CD4-positive, alpha-beta memory T cell (primary cell): ENCODE measurements at regions not wholly inside any gene's neighbourhood (a gene's known extent, or its start where the extent isn't known, plus 50 kb on each side); places are given as distances from the start of the nearest gene placed in this dataset.
"Not testable (repeated sequence)": the region's sequence is repeated elsewhere in the genome, so short reads cannot be mapped to it uniquely, and the experiment has no call there.

Experiments used
- CTCF ChIA-PET: fragments of 350-600 bp; sonication (Branson Sonifier 250); formaldehyde crosslinking; loops from one replicate; lab custom pipeline; 2021; ENCODE audit warnings: inconsistent platforms; ENCODE audit not compliant: partially characterized antibody; lab: Charles Lee
- POLR2A ChIA-PET: fragments of 350-600 bp; sonication (Branson Sonifier 250); formaldehyde crosslinking; loops from one replicate; lab custom pipeline; 2021; ENCODE audit not compliant: partially characterized antibody; lab: Charles Lee
- DNase-seq, 5 donors: peaks; one replicate each; pipeline versions ENCODE4 v3.0.0 to v3.0.0-alpha.2; 2020 to 2022; ENCODE audit warnings: mixed read lengths in 1 of 5
- H3K27ac ChIP-seq: one replicate; pipeline ENCODE4 v1.7.0; 2013; ENCODE audit warnings: low read depth, low read length
- H3K27me3 ChIP-seq: 2 replicates; pipeline ENCODE4 v1.7.0; 2013; ENCODE audit warnings: mild to moderate bottlenecking, low read length, moderate library complexity; ENCODE audit not compliant: insufficient read depth
- H3K36me3 ChIP-seq: 2 replicates; pipeline ENCODE4 v1.7.0; 2013; ENCODE audit warnings: mild to moderate bottlenecking, low read length, moderate library complexity; ENCODE audit not compliant: insufficient read depth
- H3K4me1 ChIP-seq: 2 replicates; pipeline ENCODE4 v1.7.0; 2013; ENCODE audit warnings: mild to moderate bottlenecking, low read length, moderate library complexity; ENCODE audit not compliant: insufficient read depth
- H3K4me3 ChIP-seq, 2 donors: one replicate each; pipeline ENCODE4 v1.7.0; 2013; ENCODE audit warnings: low read length in 2 of 2, mild to moderate bottlenecking in 1 of 2
- H3K9me3 ChIP-seq, 2 donors: one replicate each; pipeline ENCODE4 v1.7.0; 2013; ENCODE audit warnings: low read length in 2 of 2, control low read depth in 1 of 2; ENCODE audit not compliant: control insufficient read depth in 1 of 2
- H3K27ac Mint-ChIP-seq, 7 donors: one replicate each; pipeline ENCODE4 v1.8.0; 2020 to 2021; ENCODE audit warnings: mixed read lengths in 7 of 7, mild to moderate bottlenecking in 6 of 7, inconsistent platforms in 3 of 7, moderate library complexity in 3 of 7
- H3K27me3 Mint-ChIP-seq, 2 donors: one replicate each; pipeline ENCODE4 v1.8.0; 2020 to 2021; ENCODE audit warnings: mixed read lengths in 2 of 2
- H3K36me3 Mint-ChIP-seq, 2 donors: one replicate each; pipeline ENCODE4 v1.8.0; 2020 to 2021; ENCODE audit warnings: mixed read lengths in 2 of 2, inconsistent platforms in 1 of 2, mild to moderate bottlenecking in 1 of 2
- H3K4me1 Mint-ChIP-seq, 4 donors: one replicate each; pipeline ENCODE4 v1.8.0; 2020 to 2021; ENCODE audit warnings: mixed read lengths in 4 of 4, mild to moderate bottlenecking in 1 of 4
- H3K4me3 Mint-ChIP-seq, 8 donors: one replicate each; pipeline ENCODE4 v1.8.0; 2020 to 2021; ENCODE audit warnings: mixed read lengths in 8 of 8, mild to moderate bottlenecking in 7 of 8, moderate library complexity in 6 of 8, inconsistent platforms in 3 of 8
- H3K9me3 Mint-ChIP-seq, 8 donors: one replicate each; pipeline ENCODE4 v1.8.0; 2020 to 2021; ENCODE audit warnings: mixed read lengths in 8 of 8, mild to moderate bottlenecking in 5 of 8, inconsistent platforms in 3 of 8, moderate library complexity in 1 of 8
- intact Hi-C: fragments of 100-400 bp; cut with micrococcal nuclease; formaldehyde crosslinking; loops from one replicate; pipeline ENCODE4 v1.15.1; 2023

DNA sequence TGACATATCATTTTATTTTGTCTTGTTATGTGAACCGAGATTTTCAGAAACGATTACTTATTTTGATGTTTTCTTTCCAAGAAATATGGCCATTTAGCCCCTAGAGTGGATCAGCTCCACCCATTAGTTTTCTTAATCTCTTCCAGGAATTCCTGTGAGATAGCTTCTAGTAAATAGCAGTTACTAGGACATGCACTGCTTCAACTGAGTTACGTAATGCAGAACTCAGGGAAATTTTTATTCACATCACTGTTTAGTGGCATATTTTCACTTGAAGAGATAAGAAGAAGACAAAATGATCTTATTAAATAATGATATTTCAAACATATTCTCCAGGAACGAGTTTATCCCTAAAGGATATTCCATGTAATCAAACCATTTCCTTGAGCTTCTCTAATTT, 573.5 kb upstream of the CNTNAP5 start:
- H3K9me3 Mint-ChIP-seq: peaks cover 4 to 23% (median 15%) of the 10 kb centered on the region in 8 donors
- H3K4me1 ChIP-seq: no peaks in the 10 kb centered on the region
- no peaks in the 10 kb centered on the region for H3K36me3 ChIP-seq
- no peaks in the 10 kb centered on the region for H3K4me1 Mint-ChIP-seq
- no peaks in the 10 kb centered on the region for H3K27me3 ChIP-seq
- no peak for DNase-seq
- no peaks in the 10 kb centered on the region for H3K36me3 Mint-ChIP-seq
- H3K9me3 ChIP-seq: no peaks in the 10 kb centered on the region
- no peak overlapping the region for H3K27ac Mint-ChIP-seq
- no peak overlapping the region for H3K4me3 Mint-ChIP-seq
- intact Hi-C loops: no loop called here
- H3K27me3 Mint-ChIP-seq: no peaks in the 10 kb centered on the region
- no peak overlapping the region for H3K27ac ChIP-seq
- CTCF ChIA-PET: no interaction called here
- POLR2A ChIA-PET: no interaction called here
- H3K4me3 ChIP-seq: no peak overlapping the region

DNA sequence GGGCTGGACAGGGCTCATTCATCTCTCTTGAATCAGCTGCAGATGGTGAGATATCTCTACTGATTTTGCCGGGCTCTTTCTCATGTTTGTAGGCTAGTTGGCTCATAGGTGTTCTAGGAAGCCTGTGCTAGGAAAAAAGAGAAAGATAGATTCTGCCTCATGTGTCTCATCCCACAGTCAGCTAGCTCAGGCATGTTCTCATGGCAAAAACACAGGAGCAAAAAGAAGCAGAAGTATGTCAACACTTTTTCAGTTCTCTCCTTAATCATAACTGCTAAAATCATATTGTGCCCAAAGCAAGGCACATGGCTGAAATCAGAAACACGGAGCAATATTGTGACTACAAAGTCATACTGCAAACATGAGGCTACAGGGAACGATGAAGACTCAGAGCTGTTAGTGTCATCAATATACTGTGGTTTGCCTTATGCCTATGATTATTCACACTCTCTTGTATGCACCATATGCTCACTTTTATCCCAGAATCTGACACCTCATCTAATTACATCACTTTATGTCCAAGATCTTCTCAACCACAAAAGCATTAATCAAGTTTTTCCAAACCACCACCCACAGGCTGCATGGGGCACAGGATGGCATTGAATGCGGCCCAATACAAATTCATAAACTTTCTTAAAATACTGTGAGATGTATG, 571.9 kb upstream of the CNTNAP5 start:
- Histone ChIP-seq H3K9me3 (no peaks in the 10 kb centered on the region), H3K4me1 (no peaks in the 10 kb centered on the region), H3K4me3 (no peak overlapping the region), H3K27me3 (no peaks in the 10 kb centered on the region), H3K27ac (no peak overlapping the region), H3K36me3 (no peaks in the 10 kb centered on the region)
- no peak for DNase-seq
- Mint-ChIP-seq H3K36me3 (no peaks in the 10 kb centered on the region), H3K27ac (no peak overlapping the region), H3K4me3 (no peak overlapping the region), H3K9me3 (peaks cover 4 to 23% (median 13%) of the 10 kb centered on the region in 8 donors), H3K4me1 (no peaks in the 10 kb centered on the region), H3K27me3 (no peaks in the 10 kb centered on the region)
- intact Hi-C loops: no loop called here
- CTCF ChIA-PET: no interaction called here
- POLR2A ChIA-PET: no interaction called here

DNA sequence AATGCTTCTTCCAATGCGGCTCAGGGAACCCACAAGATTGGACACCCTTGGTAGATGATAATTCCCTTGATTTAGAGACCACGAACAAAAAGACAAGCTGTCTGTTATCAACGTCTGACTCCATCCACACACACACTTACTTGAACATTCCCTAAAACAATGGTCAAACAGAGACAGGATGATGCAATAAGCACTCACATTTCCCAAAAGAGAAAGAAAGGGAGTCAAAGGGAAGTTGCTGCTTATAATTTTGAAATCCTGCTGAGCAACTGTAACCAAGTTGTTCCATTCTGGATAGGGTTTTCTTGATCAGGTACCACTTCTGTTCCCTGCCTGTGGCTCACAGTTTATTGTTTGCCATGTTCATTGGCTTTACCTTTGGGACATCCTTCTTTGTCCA, 571.3 kb upstream of the CNTNAP5 start:
- CTCF ChIA-PET: no interaction called here
- H3K36me3 ChIP-seq: no peaks in the 10 kb centered on the region

DNA sequence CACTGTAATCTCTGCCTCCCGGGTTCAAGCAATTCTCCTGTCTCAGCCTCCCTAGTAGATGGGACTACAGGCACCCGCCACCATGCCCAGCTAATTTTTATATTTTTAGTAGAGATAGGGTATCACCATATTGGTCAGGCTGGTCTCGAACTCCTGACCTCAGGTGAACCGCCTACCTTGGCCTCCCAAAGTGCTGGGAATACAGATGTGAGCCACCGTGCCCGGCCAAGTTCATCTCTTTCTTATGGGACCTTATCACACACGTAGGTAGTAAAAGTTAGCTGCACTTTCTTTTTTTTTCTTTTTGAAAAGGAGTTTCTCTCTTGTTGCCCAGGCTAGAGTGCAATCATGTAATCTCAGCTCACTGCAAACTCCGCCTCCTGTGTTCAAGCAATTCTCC, 569.9 kb upstream of the CNTNAP5 start:
- not testable (repeated sequence) for H3K4me3 Mint-ChIP-seq

More for the DNA sequence above, 571.3 kb upstream of the CNTNAP5 start:
- Histone ChIP-seq H3K27ac (no peak overlapping the region), H3K9me3 (no peaks in the 10 kb centered on the region), H3K27me3 (no peaks in the 10 kb centered on the region), H3K4me3 (no peak overlapping the region), H3K4me1 (no peaks in the 10 kb centered on the region)
- no peak overlapping the region for H3K27ac Mint-ChIP-seq
- no peak for DNase-seq
- POLR2A ChIA-PET: no interaction called here
- H3K4me3 Mint-ChIP-seq: no peak overlapping the region
- H3K36me3 Mint-ChIP-seq: no peaks in the 10 kb centered on the region
- H3K27me3 Mint-ChIP-seq: no peaks in the 10 kb centered on the region
- H3K9me3 Mint-ChIP-seq: peaks cover 4 to 23% (median 12%) of the 10 kb centered on the region in 8 donors
- no peaks in the 10 kb centered on the region for H3K4me1 Mint-ChIP-seq
- intact Hi-C loops: no loop called here

DNA sequence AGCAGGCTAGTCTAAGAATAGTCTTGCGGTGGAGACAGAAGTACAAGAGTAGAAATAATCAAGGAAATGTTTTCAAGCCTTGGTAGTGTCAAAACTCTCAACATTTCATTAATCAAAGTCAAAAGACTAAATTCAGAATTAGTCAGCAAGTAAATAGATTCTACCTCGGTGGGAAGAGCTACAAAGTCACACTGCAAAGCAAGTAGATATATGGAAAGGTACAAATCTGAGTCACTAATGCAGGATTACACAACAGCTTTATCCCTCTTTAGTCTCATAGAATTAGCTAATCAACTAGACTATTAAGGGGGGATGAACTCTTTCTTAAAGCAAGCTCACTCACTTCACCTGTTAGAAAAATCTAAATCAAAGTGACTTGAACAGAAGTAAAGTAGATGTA, 568.7 kb upstream of the CNTNAP5 start:
- H3K36me3 Mint-ChIP-seq: no peaks in the 10 kb centered on the region
- POLR2A ChIA-PET: no interaction called here
- Histone ChIP-seq H3K4me1 (no peaks in the 10 kb centered on the region), H3K36me3 (no peaks in the 10 kb centered on the region), H3K27ac (no peak overlapping the region), H3K9me3 (no peaks in the 10 kb centered on the region), H3K4me3 (no peak overlapping the region), H3K27me3 (no peaks in the 10 kb centered on the region)
- H3K9me3 Mint-ChIP-seq: peaks cover 4 to 25% (median 10%) of the 10 kb centered on the region in 8 donors
- no peak overlapping the region for H3K27ac Mint-ChIP-seq
- no peaks in the 10 kb centered on the region for H3K27me3 Mint-ChIP-seq
- intact Hi-C loops: no loop called here
- H3K4me1 Mint-ChIP-seq: no peaks in the 10 kb centered on the region
- DNase-seq: no peak
- no peak overlapping the region for H3K4me3 Mint-ChIP-seq
- CTCF ChIA-PET: no interaction called here

More for the DNA sequence above, 569.9 kb upstream of the CNTNAP5 start:
- DNase-seq, H3K36me3 ChIP-seq, H3K27me3 ChIP-seq, H3K36me3 Mint-ChIP-seq, intact Hi-C loops, H3K4me1 Mint-ChIP-seq, H3K27me3 Mint-ChIP-seq, H3K27ac ChIP-seq, POLR2A ChIA-PET, CTCF ChIA-PET, H3K9me3 ChIP-seq, H3K4me1 ChIP-seq, H3K27ac Mint-ChIP-seq, H3K4me3 ChIP-seq: not testable (repeated sequence)
- H3K9me3 Mint-ChIP-seq: peaks cover 4 to 25% (median 12%) of the 10 kb centered on the region in 8 donors

DNA sequence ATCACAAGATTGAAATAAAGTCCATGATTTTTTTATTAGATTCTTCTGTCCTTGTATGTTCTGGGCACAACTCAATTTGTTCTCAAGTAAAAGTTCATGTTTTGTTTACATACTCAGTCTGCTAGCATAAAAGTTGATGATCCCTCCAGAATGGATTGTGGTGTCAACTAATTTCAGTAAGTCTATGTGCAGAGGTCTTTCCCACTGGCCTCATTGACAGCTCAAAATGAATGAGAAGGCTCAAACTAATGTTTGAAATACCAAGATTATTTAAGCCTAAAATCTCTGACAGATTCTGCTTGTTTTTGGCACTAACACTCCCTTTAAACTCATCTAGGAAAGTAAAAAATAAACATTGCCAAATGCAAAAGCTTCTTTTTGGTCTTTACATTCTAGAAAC, 561.2 kb upstream of the CNTNAP5 start:
- Histone ChIP-seq H3K9me3 (no peaks in the 10 kb centered on the region), H3K4me1 (no peaks in the 10 kb centered on the region), H3K4me3 (no peak overlapping the region), H3K36me3 (no peaks in the 10 kb centered on the region), H3K27ac (no peak overlapping the region), H3K27me3 (no peaks in the 10 kb centered on the region)
- ChIA-PET POLR2A (interaction anchor here (0.7 kb wide), 1 partner anchor 16 kb away, joined by 4 read pairs; no protein-coding TSS in a partner anchor), CTCF (no interaction called here)
- intact Hi-C loops: no loop called here
- H3K9me3 Mint-ChIP-seq: peaks cover 3 to 17% (median 6%) of the 10 kb centered on the region in 8 donors
- no peak overlapping the region for H3K27ac Mint-ChIP-seq
- H3K4me3 Mint-ChIP-seq: no peak overlapping the region
- no peak for DNase-seq
- no peaks in the 10 kb centered on the region for H3K36me3 Mint-ChIP-seq
- no peaks in the 10 kb centered on the region for H3K27me3 Mint-ChIP-seq
- no peaks in the 10 kb centered on the region for H3K4me1 Mint-ChIP-seq

DNA sequence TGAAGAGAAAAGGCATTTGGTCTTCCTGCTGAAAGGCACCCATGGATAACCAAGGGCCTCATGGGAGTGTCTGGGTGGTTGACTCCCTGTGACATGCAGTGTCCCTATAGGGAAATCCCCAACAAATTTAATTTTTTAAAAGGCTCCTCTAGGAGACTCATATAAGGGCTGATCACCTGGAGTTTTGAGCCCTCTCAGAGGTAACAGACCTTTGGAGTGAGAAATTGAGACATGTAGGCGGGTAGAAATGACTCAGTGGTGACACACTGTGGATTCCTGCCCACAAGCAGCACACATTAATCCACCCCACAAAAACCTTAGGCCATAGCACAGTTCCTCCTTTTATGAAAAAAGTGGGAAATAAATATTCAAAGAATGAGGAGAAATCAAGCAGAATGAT, 557.0 kb upstream of the CNTNAP5 start:
- Histone ChIP-seq H3K27ac (no peak overlapping the region), H3K4me1 (no peaks in the 10 kb centered on the region), H3K9me3 (no peaks in the 10 kb centered on the region), H3K36me3 (no peaks in the 10 kb centered on the region), H3K4me3 (no peak overlapping the region), H3K27me3 (no peaks in the 10 kb centered on the region)
- no peak overlapping the region for H3K27ac Mint-ChIP-seq
- H3K4me3 Mint-ChIP-seq: no peak overlapping the region
- DNase-seq: no peak
- H3K4me1 Mint-ChIP-seq: no peaks in the 10 kb centered on the region
- H3K9me3 Mint-ChIP-seq: peaks cover 2 to 17% (median 7%) of the 10 kb centered on the region in 8 donors
- CTCF ChIA-PET: no interaction called here
- H3K27me3 Mint-ChIP-seq: no peaks in the 10 kb centered on the region
- no peaks in the 10 kb centered on the region for H3K36me3 Mint-ChIP-seq
- POLR2A ChIA-PET: no interaction called here
- intact Hi-C loops: no loop called here
